ENCODE measurements at regions not wholly inside any gene's neighbourhood (a gene's known extent, or its start where the extent isn't known, plus 50 kb on each side); places are given as distances from the start of the nearest gene placed in this dataset.
"Not testable (repeated sequence)": the region's sequence is repeated elsewhere in the genome, so short reads cannot be mapped to it uniquely, and the experiment has no call there.

DNA sequence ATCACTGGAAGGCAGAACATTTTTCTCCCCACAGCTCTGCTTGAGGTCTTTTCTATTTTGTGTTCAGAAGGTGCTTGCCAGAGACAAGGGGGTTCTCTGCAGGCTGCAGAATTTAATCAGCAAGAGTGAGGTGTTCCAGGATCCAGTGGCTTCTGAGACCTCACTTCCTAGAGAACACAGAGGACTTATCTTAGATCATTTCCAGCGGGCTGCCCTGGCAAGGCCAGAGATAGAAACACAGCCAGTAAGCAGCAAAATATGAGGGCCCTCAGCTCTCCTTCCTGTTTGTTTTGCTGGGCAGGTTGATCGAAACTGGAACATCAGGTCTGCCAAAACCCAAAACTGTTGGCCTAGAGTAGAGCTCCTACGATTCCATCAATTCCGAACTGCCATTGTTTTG, 187.3 kb downstream of the DIRAS2 start:
- no peak for DNase-seq (ENCODE audit: low read depth in 2 of 2)

DNA sequence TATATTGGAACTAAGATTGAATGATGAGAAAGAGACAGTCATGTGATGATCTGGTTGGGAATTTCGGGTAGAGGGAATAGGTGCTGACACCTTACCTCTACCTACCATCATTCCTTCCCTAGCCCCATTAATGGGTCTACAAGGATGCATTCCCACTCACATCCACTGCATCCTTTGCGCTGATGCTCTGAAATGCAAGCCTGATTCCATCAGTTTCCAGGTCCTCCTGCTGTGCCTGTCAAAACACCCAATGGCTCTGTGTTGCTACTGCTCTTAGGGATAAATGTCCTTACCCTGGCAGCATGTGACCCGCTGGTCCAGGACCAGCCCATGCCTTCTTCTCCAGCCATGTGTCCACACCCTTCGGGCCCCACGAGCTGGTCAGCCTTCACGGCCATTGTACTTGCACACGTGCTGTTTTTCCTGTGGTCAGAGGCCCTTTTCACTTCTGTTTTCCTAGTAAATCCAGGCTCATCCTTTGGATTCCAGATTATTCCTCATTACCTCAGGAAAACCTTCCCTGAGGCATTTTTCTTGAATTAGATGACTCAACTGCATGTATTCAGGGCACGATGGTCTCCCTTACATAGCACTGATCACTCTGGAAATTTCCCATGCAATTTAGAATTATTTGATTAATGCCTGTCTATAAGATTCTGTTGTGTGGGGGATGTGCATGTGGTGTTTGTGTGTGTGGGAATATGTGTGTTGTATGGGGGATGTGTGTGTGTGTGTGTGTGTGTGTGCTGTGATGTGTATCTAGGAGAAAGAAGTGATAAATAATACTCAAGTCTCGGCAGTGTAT, 185.0 kb downstream of the DIRAS2 start:
- DNase-seq (ENCODE audit: low read depth in 2 of 2): no peak

DNA sequence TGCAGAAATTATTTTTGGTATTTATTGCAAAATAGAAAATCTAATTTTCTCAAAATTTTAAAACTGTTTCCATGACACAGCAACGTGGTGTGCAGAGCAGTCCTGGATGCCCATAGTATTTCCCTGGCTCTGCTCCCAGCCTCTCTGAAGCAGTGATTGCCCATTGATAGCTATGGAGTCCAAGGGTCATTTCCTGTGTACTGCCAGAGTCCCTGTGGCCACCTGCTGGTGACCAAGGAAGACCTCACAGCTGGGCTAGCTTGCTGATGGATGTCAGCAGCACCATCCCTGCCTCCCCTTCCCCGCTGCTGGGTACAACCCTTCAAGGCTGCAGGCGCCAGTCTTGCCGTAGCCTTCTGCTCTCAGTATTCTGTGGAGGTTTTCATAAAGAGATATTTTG, 184.1 kb downstream of the DIRAS2 start:
- DNase-seq (ENCODE audit: low read depth in 2 of 2): no peak

DNA sequence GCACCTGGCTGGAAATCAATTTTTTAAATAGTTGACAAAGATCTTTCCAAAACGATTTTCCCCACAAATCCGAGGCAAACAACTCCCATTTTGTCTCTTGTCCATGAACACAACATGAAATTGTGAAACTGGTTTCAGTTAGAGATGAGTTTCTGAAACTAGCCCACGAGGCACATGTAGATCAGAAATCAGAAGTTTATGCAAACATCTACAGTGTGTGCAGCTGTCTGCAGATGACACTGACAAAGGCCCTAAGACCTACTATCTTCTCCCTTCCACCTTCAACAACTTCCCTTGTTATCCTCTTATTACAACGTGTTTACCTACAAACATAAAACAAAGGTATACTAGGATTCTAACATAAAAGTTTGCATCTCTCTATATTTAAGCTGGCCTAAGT, 183.3 kb downstream of the DIRAS2 start:
- no peak for DNase-seq (ENCODE audit: low read depth in 2 of 2)

DNA sequence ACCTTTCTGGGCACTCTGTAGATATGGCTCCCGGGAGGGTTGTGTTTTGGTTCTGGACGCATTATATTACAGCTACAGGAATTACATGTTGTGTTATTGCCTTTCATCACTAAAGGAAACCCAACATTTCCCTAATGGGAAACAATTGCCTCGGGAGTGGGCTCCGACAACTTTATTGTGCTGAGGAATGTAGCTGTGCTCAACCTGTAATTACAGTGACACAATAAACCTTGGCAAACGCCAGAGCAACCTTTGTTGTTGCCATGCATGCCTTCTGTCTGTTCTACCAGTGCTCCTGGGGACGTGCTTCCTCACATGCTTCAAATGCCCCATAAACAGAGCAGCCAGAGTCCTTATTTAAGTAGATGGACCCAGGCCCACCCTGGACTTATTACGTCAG, 182.4 kb downstream of the DIRAS2 start:
- DNase-seq (ENCODE audit: low read depth in 2 of 2): no peak

DNA sequence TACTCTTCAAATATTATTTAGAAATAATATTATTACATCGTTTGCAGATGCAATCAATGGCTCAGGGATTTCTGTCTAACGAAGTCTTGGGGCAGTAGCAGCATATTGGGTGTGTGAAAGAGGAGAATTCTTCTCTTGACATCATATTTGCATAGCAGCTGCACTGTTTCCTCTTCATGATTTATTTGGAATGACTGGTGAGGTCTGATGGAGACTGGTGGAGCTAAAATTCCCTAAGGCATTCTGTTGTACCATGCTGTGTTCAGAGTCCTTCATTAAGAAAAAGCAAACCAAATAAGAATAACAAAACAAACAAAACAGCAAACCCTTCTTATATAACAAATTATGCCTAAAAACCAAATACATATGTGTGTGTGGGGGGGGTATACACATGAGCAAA, 177.6 kb downstream of the DIRAS2 start:
- no peak for DNase-seq (ENCODE audit: low read depth in 2 of 2)

DNA sequence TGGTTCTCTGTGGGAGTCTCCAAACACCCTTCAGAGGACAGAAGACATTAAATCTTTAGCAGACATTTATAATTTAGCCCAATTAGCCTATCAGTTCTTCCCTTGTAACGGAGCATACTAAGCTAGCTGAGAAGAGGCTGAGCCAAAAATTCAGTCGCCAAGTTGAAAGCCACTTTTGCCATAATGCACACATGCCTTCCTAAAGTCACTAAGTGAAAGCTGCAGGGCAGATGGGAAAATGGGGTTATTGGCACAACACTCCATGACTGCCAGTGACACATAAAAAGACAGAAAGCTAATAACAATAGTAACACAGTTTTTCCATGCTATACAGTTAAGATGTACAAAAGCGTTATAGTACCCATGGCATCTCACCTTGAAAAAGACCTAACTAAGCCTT, 176.2 kb downstream of the DIRAS2 start:
- DNase-seq (ENCODE audit: low read depth in 2 of 2): no peak

DNA sequence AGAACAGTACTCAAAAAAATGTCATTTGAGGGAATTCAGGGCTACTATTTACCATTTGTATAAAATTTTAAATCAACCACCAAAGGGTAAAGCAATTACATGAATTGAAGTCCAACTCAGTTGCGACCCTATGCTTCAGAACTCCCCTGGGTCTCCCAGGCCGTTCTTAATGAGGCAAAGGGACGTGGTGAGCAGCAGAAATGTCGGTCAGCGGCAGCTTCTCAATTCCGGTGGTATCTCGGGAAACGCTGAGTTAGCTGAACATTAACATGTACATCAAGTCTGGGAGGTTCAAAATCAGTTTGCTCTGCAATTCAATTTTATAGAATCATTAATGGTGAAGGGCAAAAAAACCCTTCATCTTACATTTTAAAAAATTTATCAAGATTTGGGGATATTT, 173.2 kb downstream of the DIRAS2 start:
- DNase-seq (ENCODE audit: low read depth in 2 of 2): no peak

DNA sequence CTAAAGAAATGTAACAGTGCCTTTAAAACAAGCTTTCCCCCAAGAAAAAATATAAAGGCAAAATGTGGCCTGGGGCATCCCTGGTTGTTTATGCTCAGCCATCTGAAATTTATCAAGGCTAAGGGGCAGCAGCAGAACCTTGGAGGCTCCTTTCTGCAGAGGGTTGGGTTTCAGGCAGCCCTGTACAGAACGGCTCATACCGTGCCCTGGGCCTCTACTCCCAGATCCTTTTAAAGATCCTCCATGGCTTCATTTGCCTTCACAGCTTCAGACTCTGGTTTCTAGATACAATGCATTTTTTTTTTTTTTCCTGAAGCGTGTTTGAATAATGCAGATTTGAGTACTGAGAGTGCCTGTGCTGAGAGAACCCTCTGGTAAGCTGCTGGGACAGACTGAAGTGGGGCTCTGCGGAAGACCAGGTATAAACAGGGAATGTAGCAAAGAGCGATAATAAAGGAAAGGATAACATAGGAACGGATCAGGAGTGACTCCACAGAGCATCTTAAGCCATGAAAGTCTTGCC, 172.7 kb downstream of the DIRAS2 start:
- DNase-seq (ENCODE audit: low read depth in 2 of 2): no peak

DNA sequence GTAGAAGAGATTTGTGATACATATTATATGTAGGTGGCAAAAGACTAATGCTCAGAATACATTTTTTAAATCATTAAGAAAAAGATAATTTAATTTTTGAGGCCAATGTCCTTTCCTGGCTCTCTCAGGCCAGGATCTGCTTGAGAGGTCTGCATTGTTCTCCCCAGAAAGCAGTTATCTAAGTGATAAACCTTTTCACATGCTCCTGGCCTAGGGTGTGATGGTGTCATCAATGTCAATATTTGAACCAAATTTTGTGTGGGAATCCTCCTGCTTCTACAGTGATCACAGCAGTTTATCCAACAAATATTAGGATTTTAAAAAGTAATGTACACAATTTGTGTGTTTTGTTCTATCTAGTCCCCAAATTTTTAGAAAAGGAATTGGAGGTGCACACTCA, 166.6 kb downstream of the DIRAS2 start:
- DNase-seq (ENCODE audit: low read depth in 2 of 2): no peak

DNA sequence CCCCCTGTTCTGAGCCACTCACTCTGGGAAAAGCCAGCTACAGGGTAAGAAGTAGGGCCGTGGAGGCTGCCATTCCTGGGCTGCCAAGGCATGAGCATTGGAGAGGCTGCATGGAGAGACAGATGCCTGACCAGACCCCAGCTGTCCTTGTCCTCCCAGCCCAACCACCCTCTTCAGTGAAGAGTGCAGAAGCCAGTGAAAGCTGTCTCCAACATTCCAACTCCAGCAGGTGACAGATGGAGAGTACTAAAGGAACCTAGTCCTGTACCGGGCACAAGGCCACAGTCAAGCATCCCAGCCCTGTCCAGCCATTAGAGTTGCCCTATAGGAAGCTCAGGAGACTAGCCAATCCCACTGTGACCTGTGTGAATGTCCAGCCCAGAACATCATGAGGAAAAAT, 165.1 kb downstream of the DIRAS2 start:
- DNase-seq (ENCODE audit: low read depth in 2 of 2): no peak

DNA sequence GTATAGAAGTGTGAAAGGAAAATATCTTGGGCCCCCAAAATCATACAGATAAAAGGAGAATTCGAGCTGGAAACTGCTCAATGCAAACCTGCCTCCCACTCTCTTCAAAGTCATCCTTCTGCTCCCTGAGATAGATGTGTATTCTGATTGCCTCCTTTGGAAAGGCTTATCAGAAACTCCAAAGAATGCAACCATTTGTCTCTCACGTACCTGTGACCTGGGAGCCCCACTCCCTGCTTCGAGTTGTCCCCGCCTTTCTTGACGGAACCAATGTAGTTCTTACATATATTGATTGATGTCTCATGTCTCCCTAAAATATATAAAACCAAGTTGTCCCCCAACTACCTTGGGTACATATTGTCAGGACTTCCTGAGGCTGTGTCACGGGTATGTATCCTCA, 163.8 kb downstream of the DIRAS2 start:
- DNase-seq (ENCODE audit: low read depth in 2 of 2): no peak

DNA sequence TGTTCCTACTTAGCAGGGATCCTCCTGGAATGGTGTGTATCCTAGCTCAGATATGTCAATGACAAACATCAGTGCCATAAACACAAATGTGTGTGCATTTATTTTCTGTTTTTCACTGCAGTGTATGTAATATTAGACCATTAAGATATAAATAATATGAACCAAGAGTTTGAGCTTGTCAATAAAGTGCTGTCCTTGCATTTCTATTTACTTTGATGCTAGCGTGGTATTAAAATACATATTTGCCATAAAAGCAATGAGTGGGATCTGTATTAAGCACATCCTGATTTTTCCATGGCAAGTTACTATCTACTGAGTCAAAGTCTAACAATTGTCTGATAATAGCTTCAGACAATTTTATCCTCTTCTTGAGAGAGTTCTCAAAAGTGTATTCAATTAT, 157.6 kb downstream of the DIRAS2 start:
- DNase-seq (ENCODE audit: low read depth in 2 of 2): no peak

DNA sequence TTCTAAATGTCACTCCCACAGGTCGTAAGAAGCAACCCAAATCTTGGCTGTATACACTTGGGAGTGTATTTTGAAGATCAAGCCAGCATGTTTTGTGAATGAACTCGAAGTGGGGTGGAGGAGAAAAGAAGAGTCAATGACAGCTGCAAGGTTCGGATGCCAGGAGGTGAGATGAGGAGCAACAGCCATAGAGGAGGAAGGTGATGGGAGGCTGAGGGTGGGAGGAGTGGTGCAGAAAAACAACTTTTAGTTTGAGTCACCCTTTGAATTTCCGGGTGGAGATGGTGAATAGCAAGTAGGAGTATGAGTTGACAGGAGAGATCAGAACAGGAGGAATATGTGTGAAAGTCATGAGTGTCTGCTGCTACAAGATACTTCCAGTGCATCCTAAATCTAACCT, 153.6 kb downstream of the DIRAS2 start:
- no peak for DNase-seq (ENCODE audit: low read depth in 2 of 2)

DNA sequence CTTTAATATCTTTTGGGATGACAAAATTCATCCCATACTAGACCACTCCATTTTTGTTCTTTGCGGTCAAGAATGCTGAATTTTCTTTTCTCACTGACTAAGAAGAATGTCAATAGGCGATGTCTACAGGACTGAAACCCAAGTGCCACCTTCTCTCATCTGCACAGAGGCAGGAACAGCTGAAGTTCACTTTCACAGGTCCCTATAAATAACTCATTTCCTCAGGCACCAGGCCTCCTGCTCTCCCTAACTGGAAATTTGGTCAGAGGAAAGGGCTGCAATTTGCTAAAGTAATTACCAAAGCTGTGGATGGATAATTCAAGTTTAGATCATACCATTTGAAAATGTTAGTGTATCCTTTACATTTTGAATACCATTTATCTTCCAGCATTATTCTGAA, 142.9 kb downstream of the DIRAS2 start:
- no peak for DNase-seq (ENCODE audit: low read depth in 2 of 2)

DNA sequence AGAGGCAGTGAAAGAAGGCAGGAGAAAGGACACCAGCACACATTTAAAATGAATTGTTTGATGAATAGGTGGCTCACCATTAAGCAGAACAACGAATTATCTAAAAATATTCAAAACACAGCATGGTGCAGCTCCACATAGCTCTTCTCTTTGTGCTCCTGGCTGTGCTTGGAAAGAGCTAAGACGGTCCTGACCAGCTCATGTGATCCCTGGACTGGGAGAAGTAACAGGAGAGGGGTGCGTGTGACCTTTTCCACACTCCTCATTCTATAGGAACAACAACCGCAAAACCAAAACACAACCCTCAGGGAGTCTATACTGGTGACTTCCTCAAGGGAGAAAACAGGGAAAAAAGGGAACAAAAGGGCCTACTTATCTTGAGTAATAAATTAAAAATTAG, 140.5 kb downstream of the DIRAS2 start:
- DNase-seq (ENCODE audit: low read depth in 2 of 2): no peak

DNA sequence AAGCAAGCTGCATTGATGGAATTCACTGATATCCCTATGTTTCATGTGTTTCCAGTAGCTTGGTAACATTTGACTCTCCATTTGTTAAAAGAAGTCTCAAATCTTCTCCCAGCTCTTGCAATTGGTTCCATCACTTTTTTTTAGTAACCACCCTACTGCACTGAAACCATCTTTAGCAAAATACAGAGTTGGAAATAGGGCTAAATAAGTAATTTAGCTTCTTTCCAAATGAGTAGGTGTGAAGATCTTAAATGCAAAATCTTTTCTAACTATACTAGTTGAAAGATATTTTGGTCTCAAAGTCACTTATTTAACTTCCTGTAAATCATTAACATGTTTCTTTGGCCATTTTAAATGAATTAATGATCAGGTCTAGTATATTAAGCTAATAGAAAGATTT, 138.1 kb downstream of the DIRAS2 start:
- no peak for DNase-seq (ENCODE audit: low read depth in 2 of 2)

DNA sequence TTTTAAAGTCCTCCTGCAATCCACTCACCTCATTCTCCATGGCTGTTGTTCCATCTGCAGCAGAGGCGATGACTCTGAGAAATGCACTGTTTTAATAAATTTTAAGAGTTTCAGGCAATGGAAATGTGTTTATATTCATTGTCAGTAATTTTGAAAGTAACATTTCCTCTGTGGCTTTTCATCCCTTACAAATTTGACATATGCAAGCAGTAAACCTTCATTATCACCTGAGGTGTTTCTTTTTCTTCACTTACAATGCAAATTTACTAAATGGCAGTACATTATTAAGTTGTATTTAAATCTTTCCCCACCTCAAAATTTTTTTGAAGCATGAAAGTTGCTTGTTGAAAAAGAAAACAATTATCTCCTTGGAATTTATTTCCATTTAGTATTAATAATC, 136.9 kb downstream of the DIRAS2 start:
- DNase-seq (ENCODE audit: low read depth in 2 of 2): no peak

DNA sequence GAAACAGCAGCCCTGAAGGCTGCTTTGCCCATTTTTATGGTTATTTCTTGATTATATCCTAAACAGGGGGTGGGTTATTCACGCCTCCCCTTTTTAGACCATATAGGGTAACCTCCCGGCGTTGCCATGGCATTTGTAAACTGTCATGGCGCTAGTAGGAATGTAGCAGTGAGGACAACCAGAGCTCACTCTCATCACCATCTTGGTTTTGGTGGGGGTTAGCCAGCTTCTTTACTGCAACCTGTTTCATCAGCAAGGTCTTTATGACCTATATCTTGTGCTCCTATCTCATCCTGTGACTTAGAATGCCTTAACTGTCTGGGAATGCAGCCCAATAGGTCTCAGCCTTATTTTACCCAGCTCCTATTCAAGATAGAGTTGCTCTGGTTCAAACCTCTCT, 136.2 kb downstream of the DIRAS2 start:
- not testable (repeated sequence) for DNase-seq (ENCODE audit: low read depth in 2 of 2)

DNA sequence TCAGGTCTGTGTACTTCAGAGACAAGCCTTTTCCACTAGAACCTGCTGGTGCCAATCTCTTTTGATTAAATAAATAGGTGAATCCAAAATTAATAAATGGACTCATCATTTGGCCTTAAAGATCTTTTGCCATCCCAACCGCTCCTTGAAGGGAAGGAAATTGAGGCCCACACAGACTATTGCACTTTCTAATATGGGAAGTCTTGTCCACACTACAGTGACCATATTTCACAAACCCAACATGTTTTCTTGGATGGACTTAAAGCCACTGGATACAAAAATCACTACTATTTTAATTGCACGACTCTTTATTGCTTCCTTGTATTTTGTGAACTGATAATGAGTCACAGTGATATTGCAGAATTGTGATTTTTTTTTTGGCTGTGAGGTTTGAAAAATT, 135.0 kb downstream of the DIRAS2 start:
- DNase-seq (ENCODE audit: low read depth in 2 of 2): no peak

DNA sequence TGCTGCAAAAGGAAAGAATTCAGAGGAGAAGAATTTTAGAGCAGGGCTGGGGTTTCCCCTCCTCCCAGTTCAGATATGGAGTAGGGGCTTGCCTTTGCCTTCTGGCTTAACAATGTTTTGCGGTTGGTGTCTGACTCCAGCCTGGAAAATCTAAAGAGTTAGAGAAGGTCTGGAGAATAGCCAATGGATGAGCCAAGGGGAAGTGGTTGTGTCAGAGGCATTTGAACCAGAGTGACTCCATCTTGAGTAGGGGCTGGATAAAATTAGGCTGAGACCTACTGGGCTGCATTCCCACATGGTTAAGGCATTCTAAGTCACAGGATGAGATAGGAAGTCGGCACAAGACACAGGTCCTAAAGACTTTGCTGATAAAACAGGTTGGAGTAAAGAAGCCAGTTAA, 133.7 kb downstream of the DIRAS2 start:
- no peak for DNase-seq (ENCODE audit: low read depth in 2 of 2)

DNA sequence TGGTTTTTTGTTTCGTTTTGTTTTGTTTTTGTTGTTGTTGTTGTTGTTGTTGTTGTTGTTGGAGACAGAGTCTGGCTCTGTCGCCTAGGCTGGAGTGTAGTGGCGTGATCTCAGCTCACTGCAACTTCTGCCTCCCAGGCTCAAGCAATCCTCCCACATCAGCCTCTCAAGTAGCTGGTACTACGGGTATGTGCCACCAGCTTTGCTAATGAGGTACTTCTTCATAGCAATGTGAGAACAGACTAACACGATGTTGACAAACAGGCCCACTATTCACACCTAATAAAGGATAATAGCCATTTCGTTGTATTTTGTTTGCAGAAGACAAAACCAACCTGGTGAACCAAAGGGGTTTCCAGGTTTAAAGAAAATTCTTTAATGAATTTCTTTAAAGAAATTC, 130.9 kb downstream of the DIRAS2 start:
- no peak for DNase-seq (ENCODE audit: low read depth in 2 of 2)

DNA sequence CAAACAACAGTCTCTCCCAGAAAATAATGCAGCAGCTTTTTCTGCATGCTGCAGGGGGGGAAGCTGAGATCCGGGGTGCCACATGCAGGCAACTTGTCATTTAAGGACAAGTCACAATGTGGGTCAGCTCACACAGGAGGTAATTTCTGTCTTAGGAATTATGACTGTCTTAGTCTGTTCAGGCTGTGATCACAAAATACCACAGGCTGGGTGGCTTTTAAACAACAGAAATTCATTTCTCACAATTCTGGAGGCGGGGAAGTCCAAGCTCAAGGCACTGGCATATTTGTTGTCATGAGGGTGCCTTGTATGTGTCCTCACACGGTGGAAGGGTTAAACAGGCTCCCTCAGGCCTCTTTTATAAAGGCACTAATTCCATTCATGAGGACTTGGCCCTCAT, 127.7 kb downstream of the DIRAS2 start:
- no peak for DNase-seq (ENCODE audit: low read depth in 2 of 2)

DNA sequence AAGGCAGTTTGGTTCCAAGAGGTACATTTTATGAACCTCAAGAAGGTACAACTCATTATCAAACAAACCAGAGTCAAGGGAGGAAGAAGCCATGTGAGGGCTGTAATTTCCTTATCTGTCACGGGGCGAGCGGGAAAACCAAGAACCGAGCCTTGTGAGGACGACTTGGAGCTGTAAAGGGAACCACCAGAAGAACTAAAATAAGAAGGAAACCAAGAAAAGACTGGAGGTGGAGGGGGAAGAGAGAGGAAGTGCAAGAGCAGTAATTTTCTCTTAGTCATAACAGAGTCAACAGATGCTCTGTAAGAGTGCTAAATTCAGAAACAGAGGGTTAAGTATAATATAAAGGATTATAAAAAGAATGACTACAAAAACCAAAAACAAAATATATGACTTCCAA, 127.1 kb downstream of the DIRAS2 start:
- no peak for DNase-seq (ENCODE audit: low read depth in 2 of 2)

All from stimulated activated CD4-positive, alpha-beta T cell treated with anti-CD3 and anti-CD28 coated beads, Interleukin-4, amount 100 ng/mL, for 48 hours (primary cell).